ENCODE measurements at regions not wholly inside any gene's neighbourhood (a gene's known extent, or its start where the extent isn't known, plus 50 kb on each side); places are given as distances from the start of the nearest gene placed in this dataset.

- TF ChIP-seq NFRKB (IDR thresholded peaks at IDR 0.05) (no peak), FOXA1 (IDR thresholded peaks at IDR 0.05) (no peak), ELF4 (IDR thresholded peaks at IDR 0.05) (no peak), SP1 (IDR thresholded peaks at IDR 0.05) (no peak), ZNF384 (IDR thresholded peaks at IDR 0.05) (no peak), ARNT (IDR thresholded peaks at IDR 0.05) (no peak), FOXM1 (IDR thresholded peaks at IDR 0.05; ENCODE audit: borderline replicate concordance) (no peak)
These were observed 545.8 kb upstream of the ADAMTS9 start for GRCh38 chr3:65233561-65233960.

All from HEK293T (cell line).